ENCODE measurements at regions not wholly inside any gene's neighbourhood (a gene's known extent, or its start where the extent isn't known, plus 50 kb on each side); places are given as distances from the start of the nearest gene placed in this dataset.

DNA sequence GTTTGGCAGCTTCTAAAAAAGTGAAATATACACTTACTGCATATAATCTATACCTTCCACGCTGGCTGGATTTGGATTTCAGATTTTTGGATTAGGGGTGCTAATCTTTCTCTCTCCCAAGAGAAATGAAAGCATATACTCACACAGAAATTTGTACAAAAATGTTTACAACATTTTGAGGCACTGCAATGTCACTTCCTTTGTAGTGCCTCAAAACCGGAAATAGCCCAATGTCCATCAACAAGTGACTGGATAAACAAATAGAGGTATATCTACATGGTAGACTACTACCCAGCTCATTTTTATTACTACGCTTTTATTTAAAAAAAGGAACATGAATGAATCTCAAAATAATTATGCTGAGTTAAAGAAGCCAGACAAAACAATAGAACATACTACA lies 74.0 kb upstream of the MIER3 start:
- Histone ChIP-seq H3K4me3 (ENCODE audit: low read depth, low read length, poor library complexity, severe bottlenecking) (no peak overlapping the region), H3K27ac (ENCODE audit: low read depth, low read length, poor library complexity, severe bottlenecking) (no peak overlapping the region), H3K9me3 (ENCODE audit: low read length) (0 out of 2 replicates have a peak, but pooled peaks cover 3% of the 10 kb centered on the region), H3K4me2 (ENCODE audit: low read length) (no peak overlapping the region), H3K36me3 (ENCODE audit: insufficient read depth, low read length) (no peaks in the 10 kb centered on the region; the same call in 1 of the 2 replicates), H3K4me1 (ENCODE audit: insufficient read depth, low read length, severe bottlenecking) (peaks cover 10% of the 10 kb centered on the region), H3K79me2 (ENCODE audit: insufficient read depth, low read length) (no peaks in the 10 kb centered on the region), H3F3A (ENCODE audit: insufficient read depth, low read length) (no peaks in the 10 kb centered on the region), H3K9ac (ENCODE audit: low read length) (no peak overlapping the region), H2AFZ (ENCODE audit: low read length) (no peak overlapping the region), H3K9me2 (ENCODE audit: low read depth, low read length) (no peaks in the 10 kb centered on the region), H3K27me3 (ENCODE audit: insufficient read depth, low read length) (no peaks in the 10 kb centered on the region), H4K20me1 (ENCODE audit: insufficient read depth, low read length) (no peaks in the 10 kb centered on the region)
- TF ChIP-seq EZH2 (IDR thresholded peaks at IDR 0.05; ENCODE audit: borderline replicate concordance, low read length), result no peak
- TF ChIP-seq, protein P1, sequence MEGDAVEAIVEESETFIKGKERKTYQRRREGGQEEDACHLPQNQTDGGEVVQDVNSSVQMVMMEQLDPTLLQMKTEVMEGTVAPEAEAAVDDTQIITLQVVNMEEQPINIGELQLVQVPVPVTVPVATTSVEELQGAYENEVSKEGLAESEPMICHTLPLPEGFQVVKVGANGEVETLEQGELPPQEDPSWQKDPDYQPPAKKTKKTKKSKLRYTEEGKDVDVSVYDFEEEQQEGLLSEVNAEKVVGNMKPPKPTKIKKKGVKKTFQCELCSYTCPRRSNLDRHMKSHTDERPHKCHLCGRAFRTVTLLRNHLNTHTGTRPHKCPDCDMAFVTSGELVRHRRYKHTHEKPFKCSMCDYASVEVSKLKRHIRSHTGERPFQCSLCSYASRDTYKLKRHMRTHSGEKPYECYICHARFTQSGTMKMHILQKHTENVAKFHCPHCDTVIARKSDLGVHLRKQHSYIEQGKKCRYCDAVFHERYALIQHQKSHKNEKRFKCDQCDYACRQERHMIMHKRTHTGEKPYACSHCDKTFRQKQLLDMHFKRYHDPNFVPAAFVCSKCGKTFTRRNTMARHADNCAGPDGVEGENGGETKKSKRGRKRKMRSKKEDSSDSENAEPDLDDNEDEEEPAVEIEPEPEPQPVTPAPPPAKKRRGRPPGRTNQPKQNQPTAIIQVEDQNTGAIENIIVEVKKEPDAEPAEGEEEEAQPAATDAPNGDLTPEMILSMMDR (IDR thresholded peaks at IDR 0.05; ENCODE audit: low read length), result no peak

DNA sequence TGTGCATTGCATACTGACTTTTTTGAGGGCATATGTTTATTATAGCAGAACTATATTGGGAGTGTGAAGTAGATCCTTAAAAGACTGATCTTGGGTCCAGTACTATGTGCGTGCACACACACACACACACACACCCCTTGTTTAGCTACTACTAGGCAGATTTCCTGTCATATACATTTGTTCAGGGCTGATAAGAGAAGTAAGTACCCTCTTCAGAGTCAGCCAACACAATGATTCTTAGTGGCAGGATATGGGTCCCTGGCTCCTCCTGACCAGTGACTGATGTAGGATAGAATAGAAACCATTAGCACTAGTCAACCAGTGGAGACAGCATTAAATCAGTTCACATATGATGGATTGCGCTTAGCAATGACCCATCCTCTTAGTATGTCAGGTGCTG lies 76.2 kb upstream of the MIER3 start:
- Histone ChIP-seq H3K9me2 (ENCODE audit: low read depth, low read length) (no peaks in the 10 kb centered on the region), H3K9ac (ENCODE audit: low read length) (no peak overlapping the region), H3K79me2 (ENCODE audit: insufficient read depth, low read length) (no peaks in the 10 kb centered on the region), H3K4me3 (ENCODE audit: low read depth, low read length, poor library complexity, severe bottlenecking) (no peak overlapping the region), H2AFZ (ENCODE audit: low read length) (no peak overlapping the region), H3K9me3 (ENCODE audit: low read length) (0 out of 2 replicates have a peak, but pooled peaks cover 3% of the 10 kb centered on the region), H3K27me3 (ENCODE audit: insufficient read depth, low read length) (no peaks in the 10 kb centered on the region), H3F3A (ENCODE audit: insufficient read depth, low read length) (no peaks in the 10 kb centered on the region), H3K4me1 (ENCODE audit: insufficient read depth, low read length, severe bottlenecking) (peaks cover 10% of the 10 kb centered on the region), H3K27ac (ENCODE audit: low read depth, low read length, poor library complexity, severe bottlenecking) (no peak overlapping the region), H4K20me1 (ENCODE audit: insufficient read depth, low read length) (no peaks in the 10 kb centered on the region), H3K4me2 (ENCODE audit: low read length) (no peak overlapping the region), H3K36me3 (ENCODE audit: insufficient read depth, low read length) (no peaks in the 10 kb centered on the region; the same call in 1 of the 2 replicates)
- TF ChIP-seq, protein P1 (IDR thresholded peaks at IDR 0.05; ENCODE audit: low read length), result no peak
- no peak for TF ChIP-seq EZH2 (IDR thresholded peaks at IDR 0.05; ENCODE audit: borderline replicate concordance, low read length)

DNA sequence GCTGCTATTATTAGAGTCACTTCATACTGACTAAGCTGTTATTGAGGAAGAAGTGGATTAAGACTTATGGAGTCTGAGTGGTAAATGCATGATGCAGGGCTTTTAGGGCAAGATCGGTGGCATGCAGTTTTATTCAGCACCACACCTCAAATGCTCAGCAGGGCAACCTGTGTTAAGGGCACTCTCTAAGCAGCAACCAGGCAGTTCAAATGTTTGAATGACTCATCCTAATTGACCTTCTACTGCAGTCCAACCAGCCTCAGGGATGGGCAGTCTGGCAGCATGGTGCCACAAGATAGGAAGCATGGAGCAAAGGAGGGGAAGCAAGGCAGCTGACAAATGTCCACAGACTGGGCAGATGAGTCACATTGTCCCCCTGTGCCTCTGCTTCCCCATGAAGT lies 80.2 kb upstream of the MIER3 start:
- Histone ChIP-seq H3K4me1 (ENCODE audit: insufficient read depth, low read length, severe bottlenecking) (peaks cover 10% of the 10 kb centered on the region), H3K4me3 (ENCODE audit: low read depth, low read length, poor library complexity, severe bottlenecking) (no peak overlapping the region), H3K9me2 (ENCODE audit: low read depth, low read length) (no peaks in the 10 kb centered on the region), H3K36me3 (ENCODE audit: insufficient read depth, low read length) (no peaks in the 10 kb centered on the region; the same call in 1 of the 2 replicates), H3K79me2 (ENCODE audit: insufficient read depth, low read length) (no peaks in the 10 kb centered on the region), H4K20me1 (ENCODE audit: insufficient read depth, low read length) (no peaks in the 10 kb centered on the region), H3K27ac (ENCODE audit: low read depth, low read length, poor library complexity, severe bottlenecking) (no peak overlapping the region), H3K4me2 (ENCODE audit: low read length) (no peak overlapping the region), H2AFZ (ENCODE audit: low read length) (no peak overlapping the region), H3K27me3 (ENCODE audit: insufficient read depth, low read length) (no peaks in the 10 kb centered on the region), H3K9me3 (ENCODE audit: low read length) (no peaks in the 10 kb centered on the region), H3K9ac (ENCODE audit: low read length) (no peak overlapping the region), H3F3A (ENCODE audit: insufficient read depth, low read length) (no peaks in the 10 kb centered on the region)
- TF ChIP-seq EZH2 (IDR thresholded peaks at IDR 0.05; ENCODE audit: borderline replicate concordance, low read length), result no peak
- TF ChIP-seq, protein P1 (IDR thresholded peaks at IDR 0.05; ENCODE audit: low read length), result no peak
